ENCODE measurements at regions not wholly inside any gene's neighbourhood (a gene's known extent, or its start where the extent isn't known, plus 50 kb on each side); places are given as distances from the start of the nearest gene placed in this dataset.

DNA sequence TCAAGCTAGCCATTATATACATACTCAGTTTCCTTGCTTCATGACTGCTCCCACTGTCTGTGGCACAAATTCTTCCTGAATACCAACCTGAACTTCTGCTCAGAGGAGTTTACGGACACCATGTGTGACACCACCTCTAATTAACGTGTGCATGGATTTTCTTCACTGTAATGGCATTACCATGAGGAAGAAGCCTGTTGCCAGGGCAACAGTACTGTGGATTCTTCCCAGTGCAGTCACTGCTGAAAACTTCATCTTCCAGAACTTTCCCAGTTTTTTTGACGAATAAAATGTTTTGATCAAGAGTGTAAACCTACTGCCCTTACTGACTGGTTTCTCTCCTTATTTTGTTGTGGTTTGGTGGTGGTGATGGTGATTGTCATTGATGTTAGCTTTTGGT lies 444.3 kb upstream of the NRSN1 start:
- DNase-seq (ENCODE audit: low spot score) (no peak), ATAC-seq (ENCODE audit: low FRiP score) (no peak)
- TF ChIP-seq, protein P1, sequence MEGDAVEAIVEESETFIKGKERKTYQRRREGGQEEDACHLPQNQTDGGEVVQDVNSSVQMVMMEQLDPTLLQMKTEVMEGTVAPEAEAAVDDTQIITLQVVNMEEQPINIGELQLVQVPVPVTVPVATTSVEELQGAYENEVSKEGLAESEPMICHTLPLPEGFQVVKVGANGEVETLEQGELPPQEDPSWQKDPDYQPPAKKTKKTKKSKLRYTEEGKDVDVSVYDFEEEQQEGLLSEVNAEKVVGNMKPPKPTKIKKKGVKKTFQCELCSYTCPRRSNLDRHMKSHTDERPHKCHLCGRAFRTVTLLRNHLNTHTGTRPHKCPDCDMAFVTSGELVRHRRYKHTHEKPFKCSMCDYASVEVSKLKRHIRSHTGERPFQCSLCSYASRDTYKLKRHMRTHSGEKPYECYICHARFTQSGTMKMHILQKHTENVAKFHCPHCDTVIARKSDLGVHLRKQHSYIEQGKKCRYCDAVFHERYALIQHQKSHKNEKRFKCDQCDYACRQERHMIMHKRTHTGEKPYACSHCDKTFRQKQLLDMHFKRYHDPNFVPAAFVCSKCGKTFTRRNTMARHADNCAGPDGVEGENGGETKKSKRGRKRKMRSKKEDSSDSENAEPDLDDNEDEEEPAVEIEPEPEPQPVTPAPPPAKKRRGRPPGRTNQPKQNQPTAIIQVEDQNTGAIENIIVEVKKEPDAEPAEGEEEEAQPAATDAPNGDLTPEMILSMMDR (IDR thresholded peaks at IDR 0.05): no peak

DNA sequence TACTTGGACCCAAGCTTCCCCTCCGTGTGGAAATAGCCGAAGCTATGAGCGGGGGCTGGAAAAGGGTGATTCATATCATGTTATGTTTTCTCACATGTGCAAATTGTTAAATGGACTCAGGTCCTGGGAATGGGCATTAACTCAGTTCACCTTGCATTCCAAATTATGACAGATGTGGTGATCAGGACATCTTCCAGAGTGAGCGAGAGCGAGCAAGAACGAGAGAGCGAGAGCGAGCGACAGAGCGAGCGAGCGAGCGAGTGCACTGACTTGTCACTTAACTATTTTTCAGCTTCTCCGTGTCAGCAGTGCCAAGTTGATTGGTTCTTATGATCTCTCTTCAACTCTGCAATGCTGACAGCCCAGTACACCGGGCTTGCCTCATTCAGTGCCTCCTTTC lies 437.4 kb upstream of the NRSN1 start:
- DNase-seq (ENCODE audit: low spot score) (no peak), ATAC-seq (ENCODE audit: low FRiP score) (no peak)
- TF ChIP-seq, protein P1 (IDR thresholded peaks at IDR 0.05): no peak

DNA sequence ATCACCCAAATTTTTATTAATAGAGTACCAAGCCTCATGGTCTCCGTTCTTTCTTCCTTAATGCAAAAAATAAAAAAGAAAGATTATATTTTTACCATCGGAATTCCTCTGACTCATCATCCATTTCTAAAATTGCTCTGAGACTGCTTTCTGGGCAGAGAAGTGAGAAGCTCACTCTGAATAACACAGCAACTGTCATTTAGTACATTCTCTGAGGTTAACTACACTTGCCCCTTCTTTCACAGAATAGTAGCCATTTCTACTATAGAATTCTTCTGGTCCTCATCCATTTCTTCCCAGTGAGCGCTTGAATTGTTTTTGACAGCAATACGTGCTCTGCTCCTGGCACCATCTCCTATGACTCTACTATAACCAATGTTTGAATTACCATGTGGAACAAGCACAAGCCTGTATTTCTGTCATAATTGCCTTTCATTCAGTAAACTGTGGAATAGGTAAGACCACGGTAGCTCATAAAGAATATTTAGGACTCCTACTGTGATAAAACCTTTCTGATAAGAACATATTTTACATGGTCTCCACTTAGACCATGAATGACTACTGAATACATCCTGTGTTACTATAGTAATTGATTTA lies 435.5 kb upstream of the NRSN1 start:
- TF ChIP-seq, protein P1 (IDR thresholded peaks at IDR 0.05): no peak
- DNase-seq (ENCODE audit: low spot score) (no peak), ATAC-seq (ENCODE audit: low FRiP score) (no peak)

DNA sequence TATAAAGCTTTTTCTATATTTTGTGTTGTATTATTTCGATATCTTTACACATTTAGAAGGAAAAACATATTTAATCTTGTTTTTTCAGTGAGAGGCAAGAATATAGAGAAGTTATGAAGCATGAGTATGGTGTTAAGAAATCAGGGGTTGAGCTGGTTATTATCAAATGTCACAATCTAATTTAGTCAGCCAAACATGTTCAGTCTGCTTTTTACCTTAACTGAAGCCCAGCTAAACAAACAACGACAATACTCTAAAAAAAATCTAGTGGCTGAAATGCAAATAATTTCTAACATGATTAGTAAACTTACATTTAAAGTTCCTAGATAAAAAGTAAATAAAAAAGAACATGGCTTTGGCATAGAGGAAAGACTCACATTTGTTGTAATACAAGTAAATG lies 433.8 kb upstream of the NRSN1 start:
- no peak for DNase-seq (ENCODE audit: low spot score)
- no peak for ATAC-seq (ENCODE audit: low FRiP score)
- TF ChIP-seq, protein P1 (IDR thresholded peaks at IDR 0.05): no peak

DNA sequence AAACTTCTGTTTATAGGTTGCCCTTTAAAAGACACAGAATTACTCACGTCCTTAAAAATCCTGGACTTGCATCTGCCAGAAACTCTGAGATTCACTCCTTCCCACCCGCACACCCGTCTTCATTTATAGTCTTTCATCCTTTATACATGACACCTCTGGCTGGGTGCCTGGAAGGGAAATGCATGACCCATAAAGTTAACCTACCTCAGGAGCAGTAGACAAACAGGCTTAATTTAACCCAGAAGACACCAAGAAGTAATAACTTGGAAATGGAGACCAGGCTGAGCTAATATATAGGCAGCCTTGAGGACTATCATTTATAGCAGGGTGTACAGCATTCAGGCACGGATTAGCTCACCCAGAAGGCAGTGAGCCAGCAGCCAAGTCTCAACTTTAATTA lies 429.0 kb upstream of the NRSN1 start:
- TF ChIP-seq, protein P1 (IDR thresholded peaks at IDR 0.05): no peak
- DNase-seq (ENCODE audit: low spot score): no peak
- ATAC-seq (ENCODE audit: low FRiP score): peak; percentile 80

DNA sequence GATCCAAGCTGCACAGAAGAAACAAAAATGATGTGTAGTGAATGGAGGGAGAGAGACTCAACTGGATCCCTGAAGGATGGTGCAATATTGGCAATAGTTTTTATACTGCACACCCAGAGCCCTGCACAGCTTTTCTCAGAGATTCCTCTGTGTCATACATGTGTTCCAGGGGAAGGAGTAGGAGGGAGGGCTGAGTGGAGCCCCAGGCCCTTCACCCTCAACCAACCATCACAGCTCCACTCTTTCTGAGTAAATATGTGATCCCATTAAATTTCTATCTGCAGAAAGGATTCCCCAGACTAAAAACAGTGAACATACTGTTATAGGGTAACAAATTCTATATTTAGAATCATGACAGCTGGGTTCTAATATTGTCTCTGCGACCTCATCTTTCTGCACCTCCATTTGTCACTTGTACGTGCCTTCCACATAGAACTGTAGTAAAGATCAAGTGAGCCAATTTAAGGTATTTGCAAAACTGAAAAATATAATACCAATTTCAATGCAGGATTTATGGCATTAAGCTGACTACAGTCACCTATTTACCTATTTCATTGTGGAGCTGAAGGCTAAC lies 421.4 kb upstream of the NRSN1 start:
- TF ChIP-seq, protein P1 (IDR thresholded peaks at IDR 0.05): no peak
- DNase-seq (ENCODE audit: low spot score) (no peak), ATAC-seq (ENCODE audit: low FRiP score) (no peak)

DNA sequence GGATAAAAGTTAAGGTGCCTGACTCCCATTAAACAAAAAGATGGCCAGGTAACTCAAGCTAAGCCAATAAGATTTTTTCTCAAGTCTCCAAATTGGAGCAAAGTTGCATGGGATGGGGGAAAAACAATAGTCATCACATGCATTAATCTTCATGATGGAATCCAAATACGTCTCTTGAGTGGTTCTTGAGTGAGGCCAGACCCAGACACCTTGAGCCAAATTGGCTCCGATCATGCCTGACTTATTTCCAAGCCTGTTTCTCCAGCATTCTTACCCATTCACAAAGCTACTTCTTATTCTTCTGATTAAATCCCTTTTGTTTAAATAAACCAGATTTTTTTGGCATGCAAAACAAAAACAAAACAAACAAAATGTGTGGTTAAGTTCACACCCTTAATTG lies 420.3 kb upstream of the NRSN1 start:
- TF ChIP-seq, protein P1 (IDR thresholded peaks at IDR 0.05): no peak
- DNase-seq (ENCODE audit: low spot score) (no peak), ATAC-seq (ENCODE audit: low FRiP score) (no peak)
